ENCODE measurements at regions not wholly inside any gene's neighbourhood (a gene's known extent, or its start where the extent isn't known, plus 50 kb on each side); places are given as distances from the start of the nearest gene placed in this dataset.
A peak's percentile ranks its signal among the peaks of the same experiment; 100 is the strongest.
"Not testable (repeated sequence)": the region's sequence is repeated elsewhere in the genome, so short reads cannot be mapped to it uniquely, and the experiment has no call there.

DNA sequence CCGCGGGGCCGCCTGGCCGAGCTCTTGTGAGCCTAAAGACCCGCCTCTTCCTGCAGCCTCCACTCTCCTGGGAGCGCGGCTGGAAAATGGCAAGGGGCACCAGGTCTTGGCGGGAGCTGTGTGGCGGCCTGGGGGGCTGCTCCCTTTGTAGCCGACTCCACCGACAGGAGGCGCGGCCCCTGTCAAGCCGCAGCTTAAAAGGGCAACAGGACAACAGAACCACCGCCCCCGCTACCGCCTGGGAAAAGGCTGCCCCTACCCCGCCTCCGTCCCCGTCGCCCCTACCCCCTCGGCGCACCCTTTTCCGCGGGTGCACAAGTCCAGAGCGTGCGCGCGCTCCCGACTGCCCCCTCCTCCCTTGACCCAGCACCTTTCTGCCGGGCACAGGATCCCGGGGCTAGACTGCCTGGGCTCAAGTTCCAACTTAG is 60.3 kb downstream of the GOLGA8K start:
- H3K9me3 ChIP-seq (ENCODE audit: control insufficient read depth in 2 of 2, insufficient read depth in 1 of 2, low read depth in 1 of 2, low read length in 1 of 2); H3K27me3 ChIP-seq (ENCODE audit: control insufficient read depth in 3 of 3, insufficient read depth in 3 of 3, low read length in 3 of 3); H3K36me3 ChIP-seq (ENCODE audit: control insufficient read depth in 3 of 3, insufficient read depth in 2 of 3, low read depth in 1 of 3, low read length in 3 of 3); H3K4me3 ChIP-seq (ENCODE audit: low read depth in 1 of 3, low read length in 3 of 3); H3K4me1 ChIP-seq (ENCODE audit: control insufficient read depth in 3 of 3, insufficient read depth in 2 of 3, low read depth in 1 of 3, low read length in 2 of 3); H3K27ac ChIP-seq (ENCODE audit: low read depth in 1 of 3, low read length in 2 of 3); FAIRE-seq: not testable (repeated sequence)
- DNase-seq: peak in 1 of 2 donors; percentile 8
- 1 to 2% (median 1%) methylated on average over 11 to 24 of the region's 32 CpGs for WGBS, 3 donors

GRCh38 chr15:32342268-32342667 is 60.8 kb downstream of the GOLGA8K start:
- not testable (repeated sequence) for H3K36me3 ChIP-seq (ENCODE audit: control insufficient read depth in 3 of 3, insufficient read depth in 2 of 3, low read depth in 1 of 3, low read length in 3 of 3); H3K27me3 ChIP-seq (ENCODE audit: control insufficient read depth in 3 of 3, insufficient read depth in 3 of 3, low read length in 3 of 3); DNase-seq; H3K9me3 ChIP-seq (ENCODE audit: control insufficient read depth in 2 of 2, insufficient read depth in 1 of 2, low read depth in 1 of 2, low read length in 1 of 2); H3K4me3 ChIP-seq (ENCODE audit: low read depth in 1 of 3, low read length in 3 of 3); FAIRE-seq; H3K4me1 ChIP-seq (ENCODE audit: control insufficient read depth in 3 of 3, insufficient read depth in 2 of 3, low read depth in 1 of 3, low read length in 2 of 3); H3K27ac ChIP-seq (ENCODE audit: low read depth in 1 of 3, low read length in 2 of 3)
- WGBS, 3 donors: 1 to 4% methylated on average over 4 to 11 of the region's 39 CpGs; no CpG with 5 or more reads in 1 of the 3 donors

- not testable (repeated sequence) for H3K27me3 ChIP-seq (ENCODE audit: control insufficient read depth in 3 of 3, insufficient read depth in 3 of 3, low read length in 3 of 3); FAIRE-seq; H3K36me3 ChIP-seq (ENCODE audit: control insufficient read depth in 3 of 3, insufficient read depth in 2 of 3, low read depth in 1 of 3, low read length in 3 of 3); H3K4me1 ChIP-seq (ENCODE audit: control insufficient read depth in 3 of 3, insufficient read depth in 2 of 3, low read depth in 1 of 3, low read length in 2 of 3); H3K27ac ChIP-seq (ENCODE audit: low read depth in 1 of 3, low read length in 2 of 3); H3K4me3 ChIP-seq (ENCODE audit: low read depth in 1 of 3, low read length in 3 of 3); DNase-seq; H3K9me3 ChIP-seq (ENCODE audit: control insufficient read depth in 2 of 2, insufficient read depth in 1 of 2, low read depth in 1 of 2, low read length in 1 of 2)
- 61 to 94% (median 61%) methylated on average over 3 to 7 of the region's 12 CpGs for WGBS, 3 donors
Observed at GRCh38 chr15:32341530-32341929, 61.6 kb downstream of the GOLGA8K start.

DNA sequence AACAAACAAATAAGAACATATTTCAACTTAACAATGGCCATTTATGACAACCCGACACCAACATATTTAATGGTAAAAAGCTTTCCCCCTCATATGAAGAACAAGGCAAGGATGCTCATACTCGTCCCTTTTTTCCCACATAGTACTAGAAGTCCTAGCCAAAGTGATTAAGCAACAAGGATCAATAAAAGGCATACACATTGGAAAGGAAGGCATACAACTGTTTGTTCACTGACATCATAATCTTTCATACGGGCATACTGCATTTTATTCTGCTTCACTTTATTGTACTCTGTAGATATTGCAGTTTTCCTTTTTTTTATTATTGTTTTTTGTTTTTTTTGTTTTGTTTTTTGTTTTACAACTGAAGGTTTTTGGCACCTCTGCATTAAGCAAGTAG is 66.3 kb downstream of the GOLGA8K start:
- not testable (repeated sequence) for H3K27ac ChIP-seq (ENCODE audit: low read depth in 1 of 3, low read length in 2 of 3); H3K36me3 ChIP-seq (ENCODE audit: control insufficient read depth in 3 of 3, insufficient read depth in 2 of 3, low read depth in 1 of 3, low read length in 3 of 3); DNase-seq; H3K4me3 ChIP-seq (ENCODE audit: low read depth in 1 of 3, low read length in 3 of 3); FAIRE-seq; H3K4me1 ChIP-seq (ENCODE audit: control insufficient read depth in 3 of 3, insufficient read depth in 2 of 3, low read depth in 1 of 3, low read length in 2 of 3); H3K27me3 ChIP-seq (ENCODE audit: control insufficient read depth in 3 of 3, insufficient read depth in 3 of 3, low read length in 3 of 3); H3K9me3 ChIP-seq (ENCODE audit: control insufficient read depth in 2 of 2, insufficient read depth in 1 of 2, low read depth in 1 of 2, low read length in 1 of 2)
- WGBS, 3 donors: 28 to 62% (median 39%) methylated on average over 1 of the region's 3 CpGs

DNA sequence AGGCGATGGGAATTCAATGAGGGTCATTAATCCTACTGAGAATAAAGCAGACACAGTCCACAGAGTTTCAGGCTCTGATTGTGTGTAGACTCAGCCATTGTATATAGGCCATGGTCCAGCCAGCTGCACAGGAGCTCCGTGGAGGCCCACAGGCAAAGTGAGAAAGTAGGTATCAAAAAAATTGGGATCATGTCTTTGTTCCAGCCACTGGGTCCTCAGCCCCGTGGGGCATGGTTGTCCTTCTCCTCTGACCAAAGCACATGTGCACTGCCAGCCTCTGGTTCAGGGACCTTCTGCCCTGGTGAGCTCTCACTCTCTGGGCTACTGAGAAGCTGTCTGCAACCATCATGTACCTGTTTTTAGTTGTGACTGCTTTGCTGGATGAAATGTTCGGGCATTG is 79.7 kb downstream of the GOLGA8K start:
- not testable (repeated sequence) for H3K36me3 ChIP-seq (ENCODE audit: control insufficient read depth in 3 of 3, insufficient read depth in 2 of 3, low read depth in 1 of 3, low read length in 3 of 3); H3K27me3 ChIP-seq (ENCODE audit: control insufficient read depth in 3 of 3, insufficient read depth in 3 of 3, low read length in 3 of 3); FAIRE-seq; H3K4me3 ChIP-seq (ENCODE audit: low read depth in 1 of 3, low read length in 3 of 3); H3K9me3 ChIP-seq (ENCODE audit: control insufficient read depth in 2 of 2, insufficient read depth in 1 of 2, low read depth in 1 of 2, low read length in 1 of 2); H3K27ac ChIP-seq (ENCODE audit: low read depth in 1 of 3, low read length in 2 of 3); DNase-seq; H3K4me1 ChIP-seq (ENCODE audit: control insufficient read depth in 3 of 3, insufficient read depth in 2 of 3, low read depth in 1 of 3, low read length in 2 of 3)
- WGBS, 3 donors: 71 to 83% (median 75%) methylated on average over 3 of the region's 4 CpGs

DNA sequence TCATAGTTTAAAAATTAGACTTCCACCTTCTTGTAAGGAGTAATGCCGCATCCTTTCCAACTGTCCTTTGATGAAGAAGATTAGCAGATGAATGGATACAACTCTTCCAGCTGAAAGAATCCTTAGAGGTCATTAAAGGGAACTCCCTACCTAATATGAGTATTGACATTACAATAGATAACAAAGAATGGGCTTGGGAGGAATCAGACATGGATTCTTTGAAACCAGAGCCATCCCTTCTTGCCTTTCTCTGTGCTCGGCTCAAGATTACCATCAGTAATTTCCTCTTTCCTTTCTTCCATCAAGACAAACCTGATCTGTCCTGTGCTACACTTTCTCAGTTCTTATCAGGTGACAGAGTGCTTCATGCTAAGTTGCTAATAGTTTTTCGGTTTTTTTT is 83.8 kb downstream of the GOLGA8K start:
- not testable (repeated sequence) for H3K9me3 ChIP-seq (ENCODE audit: control insufficient read depth in 2 of 2, insufficient read depth in 1 of 2, low read depth in 1 of 2, low read length in 1 of 2); H3K27me3 ChIP-seq (ENCODE audit: control insufficient read depth in 3 of 3, insufficient read depth in 3 of 3, low read length in 3 of 3); FAIRE-seq; H3K4me3 ChIP-seq (ENCODE audit: low read depth in 1 of 3, low read length in 3 of 3); DNase-seq; H3K36me3 ChIP-seq (ENCODE audit: control insufficient read depth in 3 of 3, insufficient read depth in 2 of 3, low read depth in 1 of 3, low read length in 3 of 3); H3K27ac ChIP-seq (ENCODE audit: low read depth in 1 of 3, low read length in 2 of 3); H3K4me1 ChIP-seq (ENCODE audit: control insufficient read depth in 3 of 3, insufficient read depth in 2 of 3, low read depth in 1 of 3, low read length in 2 of 3)
- WGBS, 3 donors: 58 to 73% (median 59%) methylated on average over 2 of the region's 3 CpGs

DNA sequence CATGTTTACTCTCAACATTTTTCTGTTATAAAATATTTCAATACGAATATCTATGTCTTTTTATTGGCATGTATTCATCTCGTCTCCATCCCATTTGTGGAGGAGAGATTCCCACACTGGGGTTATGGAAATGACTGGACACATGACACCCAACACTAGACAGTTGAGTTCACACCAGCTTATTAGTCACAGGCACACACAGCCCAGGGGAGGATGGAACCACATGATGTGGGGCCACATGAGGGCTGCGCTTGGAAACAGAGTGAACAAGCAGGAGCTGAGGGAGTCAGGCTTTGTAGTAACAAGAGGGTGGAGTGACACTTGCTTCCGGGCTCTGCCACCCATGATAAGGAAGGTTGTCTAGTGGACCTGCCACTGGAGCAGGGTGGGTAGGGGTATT is 86.6 kb downstream of the GOLGA8K start:
- not testable (repeated sequence) for H3K4me1 ChIP-seq (ENCODE audit: control insufficient read depth in 3 of 3, insufficient read depth in 2 of 3, low read depth in 1 of 3, low read length in 2 of 3); H3K36me3 ChIP-seq (ENCODE audit: control insufficient read depth in 3 of 3, insufficient read depth in 2 of 3, low read depth in 1 of 3, low read length in 3 of 3); H3K27ac ChIP-seq (ENCODE audit: low read depth in 1 of 3, low read length in 2 of 3); H3K4me3 ChIP-seq (ENCODE audit: low read depth in 1 of 3, low read length in 3 of 3); FAIRE-seq; DNase-seq; H3K27me3 ChIP-seq (ENCODE audit: control insufficient read depth in 3 of 3, insufficient read depth in 3 of 3, low read length in 3 of 3); H3K9me3 ChIP-seq (ENCODE audit: control insufficient read depth in 2 of 2, insufficient read depth in 1 of 2, low read depth in 1 of 2, low read length in 1 of 2)
- no CpG with 5 or more reads among the region's 4 CpGs for WGBS, 3 donors

DNA sequence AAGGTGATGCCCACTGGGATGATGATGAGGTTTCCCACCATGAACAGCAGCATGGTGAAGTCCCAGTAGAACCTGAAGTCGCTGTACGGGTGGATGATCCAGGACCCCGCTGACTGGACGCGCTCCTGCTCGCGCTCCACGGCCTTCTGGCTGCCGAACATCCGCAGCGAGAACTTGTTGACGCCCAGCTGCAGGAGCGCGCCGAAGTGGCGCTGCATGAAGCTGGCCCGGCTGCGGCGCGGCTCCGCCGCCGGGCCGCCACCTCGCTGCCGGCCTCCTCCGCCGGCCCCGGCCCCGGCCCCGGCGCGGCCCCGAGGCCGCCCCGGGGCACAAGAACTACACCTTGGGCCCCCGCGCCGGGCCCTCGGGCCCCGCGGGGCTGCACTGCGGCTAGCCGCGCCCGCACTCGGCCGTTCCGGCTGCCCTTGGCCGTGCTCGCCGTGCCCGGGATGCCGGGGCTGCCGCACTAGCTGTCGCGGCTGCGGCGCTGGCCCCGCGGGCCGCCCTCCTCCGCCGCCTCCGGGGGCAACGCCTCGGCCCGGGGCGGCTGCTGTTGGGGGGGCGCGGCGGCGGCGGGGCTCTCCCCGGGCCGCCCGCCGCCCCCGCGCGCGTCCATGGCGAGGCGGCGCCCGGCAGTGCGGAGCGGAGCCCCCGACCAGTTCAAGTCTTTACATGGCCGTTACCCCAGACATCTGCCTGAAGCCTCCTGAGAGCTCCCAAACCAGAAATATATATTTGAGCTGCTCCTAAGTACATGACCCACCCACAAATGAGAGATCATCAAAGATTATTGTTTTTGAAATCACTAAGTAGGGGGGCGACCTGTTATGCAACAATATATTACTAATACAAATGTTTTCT is 87.8 kb downstream of the GOLGA8K start:
- not testable (repeated sequence) for H3K4me1 ChIP-seq (ENCODE audit: control insufficient read depth in 3 of 3, insufficient read depth in 2 of 3, low read depth in 1 of 3, low read length in 2 of 3); H3K27ac ChIP-seq (ENCODE audit: low read depth in 1 of 3, low read length in 2 of 3); H3K36me3 ChIP-seq (ENCODE audit: control insufficient read depth in 3 of 3, insufficient read depth in 2 of 3, low read depth in 1 of 3, low read length in 3 of 3); DNase-seq; H3K4me3 ChIP-seq (ENCODE audit: low read depth in 1 of 3, low read length in 3 of 3); H3K27me3 ChIP-seq (ENCODE audit: control insufficient read depth in 3 of 3, insufficient read depth in 3 of 3, low read length in 3 of 3); H3K9me3 ChIP-seq (ENCODE audit: control insufficient read depth in 2 of 2, insufficient read depth in 1 of 2, low read depth in 1 of 2, low read length in 1 of 2); FAIRE-seq
- 3 to 13% (median 12%) methylated on average over 10 to 40 of the region's 91 CpGs for WGBS, 3 donors
